ENCODE measurements at regions not wholly inside any gene's neighbourhood (a gene's known extent, or its start where the extent isn't known, plus 50 kb on each side); places are given as distances from the start of the nearest gene placed in this dataset.

GRCh38 chr4:17385403-17385802 is 126.5 kb downstream of the QDPR start (continued):
- TF ChIP-seq, protein P1, sequence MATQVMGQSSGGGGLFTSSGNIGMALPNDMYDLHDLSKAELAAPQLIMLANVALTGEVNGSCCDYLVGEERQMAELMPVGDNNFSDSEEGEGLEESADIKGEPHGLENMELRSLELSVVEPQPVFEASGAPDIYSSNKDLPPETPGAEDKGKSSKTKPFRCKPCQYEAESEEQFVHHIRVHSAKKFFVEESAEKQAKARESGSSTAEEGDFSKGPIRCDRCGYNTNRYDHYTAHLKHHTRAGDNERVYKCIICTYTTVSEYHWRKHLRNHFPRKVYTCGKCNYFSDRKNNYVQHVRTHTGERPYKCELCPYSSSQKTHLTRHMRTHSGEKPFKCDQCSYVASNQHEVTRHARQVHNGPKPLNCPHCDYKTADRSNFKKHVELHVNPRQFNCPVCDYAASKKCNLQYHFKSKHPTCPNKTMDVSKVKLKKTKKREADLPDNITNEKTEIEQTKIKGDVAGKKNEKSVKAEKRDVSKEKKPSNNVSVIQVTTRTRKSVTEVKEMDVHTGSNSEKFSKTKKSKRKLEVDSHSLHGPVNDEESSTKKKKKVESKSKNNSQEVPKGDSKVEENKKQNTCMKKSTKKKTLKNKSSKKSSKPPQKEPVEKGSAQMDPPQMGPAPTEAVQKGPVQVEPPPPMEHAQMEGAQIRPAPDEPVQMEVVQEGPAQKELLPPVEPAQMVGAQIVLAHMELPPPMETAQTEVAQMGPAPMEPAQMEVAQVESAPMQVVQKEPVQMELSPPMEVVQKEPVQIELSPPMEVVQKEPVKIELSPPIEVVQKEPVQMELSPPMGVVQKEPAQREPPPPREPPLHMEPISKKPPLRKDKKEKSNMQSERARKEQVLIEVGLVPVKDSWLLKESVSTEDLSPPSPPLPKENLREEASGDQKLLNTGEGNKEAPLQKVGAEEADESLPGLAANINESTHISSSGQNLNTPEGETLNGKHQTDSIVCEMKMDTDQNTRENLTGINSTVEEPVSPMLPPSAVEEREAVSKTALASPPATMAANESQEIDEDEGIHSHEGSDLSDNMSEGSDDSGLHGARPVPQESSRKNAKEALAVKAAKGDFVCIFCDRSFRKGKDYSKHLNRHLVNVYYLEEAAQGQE (IDR thresholded peaks at IDR 0.05; ENCODE audit: unreplicated experiment) = no peak

DNA sequence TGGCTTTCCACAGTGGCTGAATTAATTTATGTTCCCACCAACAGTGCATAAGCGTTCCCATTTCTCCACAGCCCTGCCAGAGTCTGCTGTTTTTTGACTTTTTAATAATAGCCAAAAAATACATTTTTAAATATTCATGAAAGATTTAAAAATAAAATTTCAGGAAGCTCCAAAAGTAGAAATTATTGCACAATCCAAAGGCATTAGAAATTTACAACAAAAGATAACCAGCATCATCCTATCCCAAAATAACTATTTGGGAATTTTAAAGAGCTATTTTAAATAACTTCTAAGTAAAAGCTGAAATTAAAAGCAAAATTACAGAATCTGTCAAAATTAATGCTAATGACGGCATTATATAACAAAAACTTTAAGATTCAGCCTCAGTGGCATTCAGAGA is 131.5 kb downstream of the QDPR start:
- DNase-seq (ENCODE audit: low spot score) (no peak), ATAC-seq (no peak)
- no peak overlapping the region for H3K4me3 Mint-ChIP-seq
- Histone ChIP-seq H3K4me1 (ENCODE audit: insufficient read depth) (no peaks in the 10 kb centered on the region), H3F3A (replicated peaks; ENCODE audit: low read depth) (no peaks in the 10 kb centered on the region), H3K27ac (ENCODE audit: low read depth) (no peak overlapping the region), H3K4me2 (no peak overlapping the region), H3K4me3 (no peak overlapping the region), H3K27me3 (ENCODE audit: insufficient read depth) (no peaks in the 10 kb centered on the region), H3K36me3 (ENCODE audit: insufficient read depth) (no peaks in the 10 kb centered on the region), H3K79me2 (replicated peaks; ENCODE audit: insufficient read depth) (no peaks in the 10 kb centered on the region), H2AFZ (no peak overlapping the region), H4K20me1 (replicated peaks; ENCODE audit: insufficient read depth) (no peaks in the 10 kb centered on the region), H3K9me2 (ENCODE audit: insufficient read depth) (no peaks in the 10 kb centered on the region)
- no peaks in the 10 kb centered on the region for H3K4me1 Mint-ChIP-seq
- no peak overlapping the region for H3K27ac Mint-ChIP-seq
- H3K36me3 Mint-ChIP-seq (ENCODE audit: low read depth) = no peaks in the 10 kb centered on the region
- H3K9me3 Mint-ChIP-seq = no peaks in the 10 kb centered on the region
- H3K27me3 Mint-ChIP-seq (ENCODE audit: insufficient read depth, low read depth, poor library complexity) = no peaks in the 10 kb centered on the region
- TF ChIP-seq, protein P2, sequence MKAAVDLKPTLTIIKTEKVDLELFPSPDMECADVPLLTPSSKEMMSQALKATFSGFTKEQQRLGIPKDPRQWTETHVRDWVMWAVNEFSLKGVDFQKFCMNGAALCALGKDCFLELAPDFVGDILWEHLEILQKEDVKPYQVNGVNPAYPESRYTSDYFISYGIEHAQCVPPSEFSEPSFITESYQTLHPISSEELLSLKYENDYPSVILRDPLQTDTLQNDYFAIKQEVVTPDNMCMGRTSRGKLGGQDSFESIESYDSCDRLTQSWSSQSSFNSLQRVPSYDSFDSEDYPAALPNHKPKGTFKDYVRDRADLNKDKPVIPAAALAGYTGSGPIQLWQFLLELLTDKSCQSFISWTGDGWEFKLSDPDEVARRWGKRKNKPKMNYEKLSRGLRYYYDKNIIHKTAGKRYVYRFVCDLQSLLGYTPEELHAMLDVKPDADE (IDR thresholded peaks at IDR 0.05) = no peak
- TF ChIP-seq ZNF331 (CRISPR knock-in tag; IDR thresholded peaks at IDR 0.05; ENCODE audit: low read depth) (no peak), CREB1 (CRISPR knock-in tag; IDR thresholded peaks at IDR 0.05; ENCODE audit: low read depth) (no peak), JUNB (IDR thresholded peaks at IDR 0.05; ENCODE audit: unreplicated experiment) (no peak), EZH2phosphoT487 (IDR thresholded peaks at IDR 0.05; ENCODE audit: unreplicated experiment) (no peak), NANOG (IDR thresholded peaks at IDR 0.05; ENCODE audit: borderline replicate concordance) (no peak), POLR2AphosphoS5 (IDR thresholded peaks at IDR 0.05; ENCODE audit: low read depth) (no peak), ZNF114 (CRISPR knock-in tag; IDR thresholded peaks at IDR 0.05) (no peak)
- TF ChIP-seq, protein P3, sequence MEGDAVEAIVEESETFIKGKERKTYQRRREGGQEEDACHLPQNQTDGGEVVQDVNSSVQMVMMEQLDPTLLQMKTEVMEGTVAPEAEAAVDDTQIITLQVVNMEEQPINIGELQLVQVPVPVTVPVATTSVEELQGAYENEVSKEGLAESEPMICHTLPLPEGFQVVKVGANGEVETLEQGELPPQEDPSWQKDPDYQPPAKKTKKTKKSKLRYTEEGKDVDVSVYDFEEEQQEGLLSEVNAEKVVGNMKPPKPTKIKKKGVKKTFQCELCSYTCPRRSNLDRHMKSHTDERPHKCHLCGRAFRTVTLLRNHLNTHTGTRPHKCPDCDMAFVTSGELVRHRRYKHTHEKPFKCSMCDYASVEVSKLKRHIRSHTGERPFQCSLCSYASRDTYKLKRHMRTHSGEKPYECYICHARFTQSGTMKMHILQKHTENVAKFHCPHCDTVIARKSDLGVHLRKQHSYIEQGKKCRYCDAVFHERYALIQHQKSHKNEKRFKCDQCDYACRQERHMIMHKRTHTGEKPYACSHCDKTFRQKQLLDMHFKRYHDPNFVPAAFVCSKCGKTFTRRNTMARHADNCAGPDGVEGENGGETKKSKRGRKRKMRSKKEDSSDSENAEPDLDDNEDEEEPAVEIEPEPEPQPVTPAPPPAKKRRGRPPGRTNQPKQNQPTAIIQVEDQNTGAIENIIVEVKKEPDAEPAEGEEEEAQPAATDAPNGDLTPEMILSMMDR (conservative IDR thresholded peaks at IDR 0.05; ENCODE audit: low read depth in 2 of 2) = no peak
- TF ChIP-seq, protein P1 (IDR thresholded peaks at IDR 0.05; ENCODE audit: unreplicated experiment) = no peak

Data from GM23338 (cell line).